Vagina (tissue), 2 donors: ENCODE measurements at regions not wholly inside any gene's neighbourhood (a gene's known extent, or its start where the extent isn't known, plus 50 kb on each side); places are given as distances from the start of the nearest gene placed in this dataset.
"Not testable (repeated sequence)": the region's sequence is repeated elsewhere in the genome, so short reads cannot be mapped to it uniquely, and the experiment has no call there.

Experiments
- DNase-seq, 2 donors: peaks; one replicate each; pipeline ENCODE4 v3.0.0-alpha.2; 2017; ENCODE audit errors: extremely low spot score in 2 of 2
- H3K27ac ChIP-seq: fragments of 200-600 bp; sonication (generic); one replicate; pipeline ENCODE4 v1.5.1; 2019
- H3K27me3 ChIP-seq: fragments of 200-600 bp; sonication (generic); one replicate; pipeline ENCODE4 v1.5.1; 2019
- H3K36me3 ChIP-seq, 2 donors: fragments of 200-600 bp; sonication (generic); one replicate each; pipeline ENCODE4 v1.5.1; 2017 to 2019
- H3K4me1 ChIP-seq: fragments of 200-600 bp; sonication (generic); one replicate; pipeline ENCODE4 v1.5.1; 2019
- H3K4me3 ChIP-seq, 2 donors: fragments of 200-600 bp; sonication (generic); 1 replicate in 1 of 2; 2 replicates in 1 of 2; pipeline ENCODE4 v1.5.1; 2016 to 2019
- H3K9me3 ChIP-seq: fragments of 200-600 bp; sonication (generic); one replicate; pipeline ENCODE4 v1.5.1; 2019
- CTCF ChIP-seq, 3 experiments: fragments of 450-650 bp in 2 of 3; fragments of 200-600 bp in 1 of 3; sonication (generic) in 1 of 3; IDR thresholded peaks; one replicate each; pipeline ENCODE4 v1.5.1; 2017 to 2019; ENCODE audit warnings: antibody characterized with exemption in 3 of 3, mild to moderate bottlenecking in 2 of 3, moderate library complexity in 2 of 3
- POLR2A ChIP-seq, 2 donors: fragments of 450-650 bp; IDR thresholded peaks; one replicate each; pipeline ENCODE4 v1.6.1; 2017; ENCODE audit warnings: antibody characterized with exemption in 2 of 2, mild to moderate bottlenecking in 2 of 2, moderate library complexity in 2 of 2
- POLR2AphosphoS5 ChIP-seq, 2 donors: sonication (generic); formaldehyde crosslinking; IDR thresholded peaks; one replicate each; pipeline ENCODE4 v1.9.0; 2017; ENCODE audit warnings: antibody characterized with exemption in 2 of 2, mild to moderate bottlenecking in 2 of 2, low read depth in 1 of 2; ENCODE audit not compliant: insufficient read depth in 1 of 2
- intact Hi-C: fragments of 100-400 bp; cut with DNase I; formaldehyde crosslinking; loops from one replicate; pipeline ENCODE4 v1.15.1; 2023

GRCh38 chr14:48325486-48325885, 650.1 kb upstream of the MDGA2 start:
- no peaks in the 10 kb centered on the region for H3K27me3 ChIP-seq
- no peak overlapping the region for H3K27ac ChIP-seq
- H3K4me1 ChIP-seq: no peaks in the 10 kb centered on the region
- TF ChIP-seq POLR2A (IDR thresholded peaks at IDR 0.05) (no peak), POLR2AphosphoS5 (IDR thresholded peaks at IDR 0.05; ENCODE audit: insufficient read depth in 1 of 2, low read depth in 1 of 2) (no peak), CTCF (IDR thresholded peaks at IDR 0.05) (no peak)
- no peak overlapping the region for H3K4me3 ChIP-seq
- no peaks in the 10 kb centered on the region for H3K36me3 ChIP-seq
- intact Hi-C loops: no loop called here
- H3K9me3 ChIP-seq: no peaks in the 10 kb centered on the region
- DNase-seq: no peak

- no peak overlapping the region for H3K27ac ChIP-seq
Observed at GRCh38 chr14:48323665-48324064, 648.3 kb upstream of the MDGA2 start.

GRCh38 chr14:48319823-48320222, 644.4 kb upstream of the MDGA2 start:
- no peaks in the 10 kb centered on the region for H3K27me3 ChIP-seq
- no peaks in the 10 kb centered on the region for H3K4me1 ChIP-seq
- TF ChIP-seq POLR2A (IDR thresholded peaks at IDR 0.05): no peak
- no peak for TF ChIP-seq CTCF (IDR thresholded peaks at IDR 0.05)
- TF ChIP-seq POLR2AphosphoS5 (IDR thresholded peaks at IDR 0.05; ENCODE audit: insufficient read depth in 1 of 2, low read depth in 1 of 2): no peak
- intact Hi-C loops: no loop called here
- H3K4me3 ChIP-seq: no peak overlapping the region
- H3K27ac ChIP-seq: no peak overlapping the region
- H3K36me3 ChIP-seq: no peaks in the 10 kb centered on the region
- no peak for DNase-seq
- no peaks in the 10 kb centered on the region for H3K9me3 ChIP-seq

More at GRCh38 chr14:48323665-48324064, 648.3 kb upstream of the MDGA2 start:
- Histone ChIP-seq H3K27me3 (no peaks in the 10 kb centered on the region), H3K36me3 (no peaks in the 10 kb centered on the region), H3K4me3 (no peak overlapping the region), H3K9me3 (no peaks in the 10 kb centered on the region), H3K4me1 (no peaks in the 10 kb centered on the region)
- TF ChIP-seq CTCF (IDR thresholded peaks at IDR 0.05) (no peak), POLR2A (IDR thresholded peaks at IDR 0.05) (no peak), POLR2AphosphoS5 (IDR thresholded peaks at IDR 0.05; ENCODE audit: insufficient read depth in 1 of 2, low read depth in 1 of 2) (no peak)
- no peak for DNase-seq
- intact Hi-C loops: no loop called here

- no peaks in the 10 kb centered on the region for H3K9me3 ChIP-seq
- H3K4me3 ChIP-seq: no peak overlapping the region
- no peak overlapping the region for H3K27ac ChIP-seq
- no peak for DNase-seq
- H3K27me3 ChIP-seq: no peaks in the 10 kb centered on the region
- H3K36me3 ChIP-seq: no peaks in the 10 kb centered on the region
- no peaks in the 10 kb centered on the region for H3K4me1 ChIP-seq
- TF ChIP-seq POLR2A (IDR thresholded peaks at IDR 0.05) (no peak), CTCF (IDR thresholded peaks at IDR 0.05) (no peak), POLR2AphosphoS5 (IDR thresholded peaks at IDR 0.05; ENCODE audit: insufficient read depth in 1 of 2, low read depth in 1 of 2) (no peak)
- intact Hi-C loops: no loop called here
Observed at GRCh38 chr14:48304729-48305128, 629.3 kb upstream of the MDGA2 start.

DNA sequence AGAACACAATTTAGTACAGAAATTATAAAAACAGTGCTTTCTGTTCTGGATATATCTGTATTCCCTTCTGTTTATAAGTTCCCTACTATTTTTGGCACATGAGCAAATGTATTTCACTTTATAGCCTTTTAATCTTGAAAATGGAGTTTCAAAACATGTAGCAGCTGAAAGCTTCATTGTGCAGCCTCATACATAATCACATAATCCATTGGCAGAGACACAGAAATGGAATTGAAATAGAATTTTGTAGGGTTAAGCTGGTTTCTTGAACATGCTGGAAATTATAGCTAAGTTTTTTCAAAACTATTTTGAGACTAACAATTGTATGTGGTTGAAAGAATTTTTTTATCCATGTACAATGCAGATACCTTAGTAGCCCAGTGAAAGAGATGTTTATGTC, 614.3 kb upstream of the MDGA2 start:
- no peak for TF ChIP-seq CTCF (IDR thresholded peaks at IDR 0.05)
- no peak for TF ChIP-seq POLR2AphosphoS5 (IDR thresholded peaks at IDR 0.05; ENCODE audit: insufficient read depth in 1 of 2, low read depth in 1 of 2)
- TF ChIP-seq POLR2A (IDR thresholded peaks at IDR 0.05): no peak
- Histone ChIP-seq H3K27me3 (no peaks in the 10 kb centered on the region), H3K27ac (no peak overlapping the region), H3K4me1 (no peaks in the 10 kb centered on the region), H3K36me3 (no peaks in the 10 kb centered on the region), H3K4me3 (no peak overlapping the region), H3K9me3 (no peaks in the 10 kb centered on the region)
- intact Hi-C loops: no loop called here
- no peak for DNase-seq

GRCh38 chr14:48285217-48285616, 609.8 kb upstream of the MDGA2 start:
- H3K4me1 ChIP-seq, H3K9me3 ChIP-seq, H3K4me3 ChIP-seq, DNase-seq, H3K27ac ChIP-seq, intact Hi-C loops, H3K27me3 ChIP-seq, H3K36me3 ChIP-seq: not testable (repeated sequence)
